ENCODE measurements at regions not wholly inside any gene's neighbourhood (a gene's known extent, or its start where the extent isn't known, plus 50 kb on each side); places are given as distances from the start of the nearest gene placed in this dataset.

GRCh38 chr18:29512203-29512602, 1335.3 kb upstream of the CDH2 start:
- no peak for TF ChIP-seq CTCF (IDR thresholded peaks at IDR 0.05; ENCODE audit: insufficient read depth, low read length, poor library complexity, severe bottlenecking)
- DNase-seq (ENCODE audit: low read depth) = no peak
- no peak overlapping the region for H3K4me3 ChIP-seq (ENCODE audit: low read depth, low read length)

GRCh38 chr18:29501952-29502351, 1325.0 kb upstream of the CDH2 start:
- TF ChIP-seq CTCF (IDR thresholded peaks at IDR 0.05; ENCODE audit: insufficient read depth, low read length, poor library complexity, severe bottlenecking) = no peak
- H3K4me3 ChIP-seq (ENCODE audit: low read depth, low read length) = no peak overlapping the region
- no peaks in the 10 kb centered on the region for H3K27me3 ChIP-seq (ENCODE audit: control insufficient read depth, insufficient read depth, low read length)
- DNase-seq (ENCODE audit: low read depth) = peak; percentile 25
- H3K36me3 ChIP-seq (ENCODE audit: control insufficient read depth, insufficient read depth, low read length) = no peaks in the 10 kb centered on the region

More at GRCh38 chr18:29512203-29512602, 1335.3 kb upstream of the CDH2 start:
- H3K36me3 ChIP-seq (ENCODE audit: control insufficient read depth, insufficient read depth, low read length) = no peaks in the 10 kb centered on the region
- no peaks in the 10 kb centered on the region for H3K27me3 ChIP-seq (ENCODE audit: control insufficient read depth, insufficient read depth, low read length)

- TF ChIP-seq CTCF (IDR thresholded peaks at IDR 0.05; ENCODE audit: insufficient read depth, low read length, poor library complexity, severe bottlenecking) = no peak
- no peak for DNase-seq (ENCODE audit: low read depth)
- Histone ChIP-seq H3K27me3 (ENCODE audit: control insufficient read depth, insufficient read depth, low read length) (no peaks in the 10 kb centered on the region), H3K36me3 (ENCODE audit: control insufficient read depth, insufficient read depth, low read length) (no peaks in the 10 kb centered on the region), H3K4me3 (ENCODE audit: low read depth, low read length) (no peak overlapping the region)
Measured at GRCh38 chr18:29496152-29496680, 1319.3 kb upstream of the CDH2 start.

GRCh38 chr18:29494371-29494770, 1317.4 kb upstream of the CDH2 start:
- Histone ChIP-seq H3K36me3 (ENCODE audit: control insufficient read depth, insufficient read depth, low read length) (no peaks in the 10 kb centered on the region), H3K27me3 (ENCODE audit: control insufficient read depth, insufficient read depth, low read length) (no peaks in the 10 kb centered on the region), H3K4me3 (ENCODE audit: low read depth, low read length) (no peak overlapping the region)
- DNase-seq (ENCODE audit: low read depth) = no peak
- no peak for TF ChIP-seq CTCF (IDR thresholded peaks at IDR 0.05; ENCODE audit: insufficient read depth, low read length, poor library complexity, severe bottlenecking)

- no peaks in the 10 kb centered on the region for H3K36me3 ChIP-seq (ENCODE audit: control insufficient read depth, insufficient read depth, low read length)
- no peak for DNase-seq (ENCODE audit: low read depth)
- H3K4me3 ChIP-seq (ENCODE audit: low read depth, low read length) = no peak overlapping the region
- no peak for TF ChIP-seq CTCF (IDR thresholded peaks at IDR 0.05; ENCODE audit: insufficient read depth, low read length, poor library complexity, severe bottlenecking)
- no peaks in the 10 kb centered on the region for H3K27me3 ChIP-seq (ENCODE audit: control insufficient read depth, insufficient read depth, low read length)
Measured at GRCh38 chr18:29491907-29492306, 1315.0 kb upstream of the CDH2 start.

DNA sequence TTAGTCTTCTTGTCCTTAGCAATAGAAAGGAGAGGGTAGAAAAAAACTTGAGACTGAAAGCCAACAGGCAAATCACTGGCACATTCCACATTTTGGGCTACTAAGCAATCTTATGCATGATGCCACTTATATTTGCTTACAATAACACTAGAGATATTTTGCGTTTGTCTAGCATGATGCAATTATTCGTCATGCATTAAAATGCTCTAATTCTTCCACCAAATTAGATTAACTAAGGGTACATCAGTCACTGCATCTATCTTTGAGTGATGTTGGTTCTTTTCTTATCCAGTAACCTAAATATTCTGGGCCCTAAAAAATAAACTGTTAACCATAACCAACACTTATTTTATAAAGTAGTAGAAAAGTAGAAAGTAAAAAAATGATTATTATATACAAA, 1311.7 kb upstream of the CDH2 start:
- no peak for DNase-seq (ENCODE audit: low read depth)
- H3K27me3 ChIP-seq (ENCODE audit: control insufficient read depth, insufficient read depth, low read length) = no peaks in the 10 kb centered on the region
- H3K36me3 ChIP-seq (ENCODE audit: control insufficient read depth, insufficient read depth, low read length) = no peaks in the 10 kb centered on the region
- no peak overlapping the region for H3K4me3 ChIP-seq (ENCODE audit: low read depth, low read length)
- no peak for TF ChIP-seq CTCF (IDR thresholded peaks at IDR 0.05; ENCODE audit: insufficient read depth, low read length, poor library complexity, severe bottlenecking)
